GM19372 (cell line): ENCODE measurements at regions not wholly inside any gene's neighbourhood (a gene's known extent, or its start where the extent isn't known, plus 50 kb on each side); places are given as distances from the start of the nearest gene placed in this dataset.
"Not testable (repeated sequence)": the region's sequence is repeated elsewhere in the genome, so short reads cannot be mapped to it uniquely, and the experiment has no call there.

Experiments
- ATAC-seq: cut with Tn5 transposase; IDR thresholded peaks from one replicate; pipeline ENCODE4 v1.9.1; 2021; ENCODE audit warnings: mild to moderate bottlenecking, low read depth, moderate library complexity; ENCODE audit not compliant: unreplicated experiment

- no peak for ATAC-seq
Measured at GRCh38 chr3:191518861-191519260, 57.9 kb downstream of the PYDC2 start.

DNA sequence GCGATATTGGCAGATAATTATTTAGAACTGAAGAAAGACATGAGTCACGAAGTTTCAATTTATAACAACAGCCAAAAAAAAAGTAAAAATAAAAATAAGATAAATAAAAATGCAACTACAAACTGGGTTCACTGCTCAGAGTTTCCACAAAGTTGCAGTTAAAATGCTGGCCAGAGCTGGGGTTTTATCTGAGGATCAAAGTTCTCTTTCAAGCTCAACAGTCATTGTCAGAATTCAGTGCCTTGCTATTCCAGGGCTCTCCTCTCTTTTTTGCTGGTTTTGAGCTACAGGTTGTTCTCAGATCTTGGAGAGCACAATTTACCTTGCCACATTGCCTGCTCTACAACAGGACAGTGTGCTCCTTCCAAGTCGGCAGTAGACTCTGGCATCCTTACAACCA is 60.1 kb downstream of the PYDC2 start:
- no peak for ATAC-seq

GRCh38 chr3:191523148-191523547 is 62.2 kb downstream of the PYDC2 start:
- no peak for ATAC-seq

- ATAC-seq, result no peak
Measured at GRCh38 chr3:191528589-191528988, 67.6 kb downstream of the PYDC2 start.

- no peak for ATAC-seq
Measured at GRCh38 chr3:191529992-191530391, 69.0 kb downstream of the PYDC2 start.

- ATAC-seq, result no peak
Measured at GRCh38 chr3:191531434-191531972, 70.5 kb downstream of the PYDC2 start.

- no peak for ATAC-seq
Measured at GRCh38 chr3:191543018-191543417, 82.1 kb downstream of the PYDC2 start.

DNA sequence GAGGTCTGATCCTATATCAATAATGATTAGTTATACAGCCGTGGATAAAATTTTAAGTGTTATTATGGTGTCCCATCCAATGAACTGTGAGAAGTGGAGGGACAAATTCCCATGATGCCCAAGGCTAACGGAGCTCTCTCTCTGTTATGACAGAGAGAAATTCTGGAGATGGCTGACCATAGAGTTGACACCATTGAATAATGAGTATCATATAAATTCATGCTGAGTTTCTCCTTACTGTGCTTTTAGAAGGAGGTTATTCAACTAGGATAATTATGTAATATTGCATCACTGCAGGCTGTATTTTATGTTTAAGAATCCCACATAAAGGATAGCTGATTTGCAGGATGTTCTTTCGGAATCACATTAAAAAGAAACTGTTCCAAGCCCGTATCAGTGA is 82.9 kb downstream of the PYDC2 start:
- ATAC-seq, result no peak

DNA sequence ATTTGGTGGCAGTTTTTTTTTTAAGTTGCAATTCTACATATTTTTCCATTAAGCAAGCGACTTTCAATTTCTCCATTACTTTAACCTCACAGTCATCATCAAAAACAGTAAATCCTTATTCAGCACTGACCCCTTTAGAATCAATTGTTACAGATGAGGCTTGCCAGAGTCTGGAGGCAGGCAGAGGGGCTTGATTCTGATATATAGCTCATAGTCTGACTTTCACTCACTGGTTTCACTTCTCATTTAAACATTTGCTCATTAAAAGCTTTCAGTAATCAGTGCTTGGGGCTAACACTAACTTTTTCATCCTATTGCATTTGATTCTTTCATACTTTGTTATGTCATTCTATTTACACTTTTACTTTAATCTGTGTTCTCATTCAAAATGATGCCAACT is 88.4 kb downstream of the PYDC2 start:
- ATAC-seq, result no peak

- ATAC-seq, result no peak
Measured at GRCh38 chr3:191555037-191555436, 94.1 kb downstream of the PYDC2 start.

DNA sequence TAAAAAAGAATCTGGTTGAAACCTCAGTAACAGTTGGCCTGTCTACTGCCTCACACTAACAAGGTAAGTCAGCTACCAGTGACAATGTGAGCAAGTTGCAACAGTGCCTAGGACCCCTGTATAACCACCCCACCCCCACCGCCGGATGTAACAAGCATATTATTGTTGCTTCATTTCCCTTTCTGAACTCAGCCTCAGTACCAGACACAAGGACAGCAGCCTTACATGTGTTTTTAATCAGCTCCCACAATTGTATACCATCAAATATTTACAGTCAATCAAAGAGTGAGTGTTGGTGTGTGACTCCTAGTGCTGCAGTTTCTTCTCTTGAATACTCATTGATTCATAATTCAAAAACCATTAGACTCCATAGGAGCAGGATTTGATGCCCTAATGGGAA is 96.4 kb downstream of the PYDC2 start:
- no peak for ATAC-seq

- ATAC-seq, result no peak
Measured at GRCh38 chr3:191563722-191564121, 102.8 kb downstream of the PYDC2 start.

DNA sequence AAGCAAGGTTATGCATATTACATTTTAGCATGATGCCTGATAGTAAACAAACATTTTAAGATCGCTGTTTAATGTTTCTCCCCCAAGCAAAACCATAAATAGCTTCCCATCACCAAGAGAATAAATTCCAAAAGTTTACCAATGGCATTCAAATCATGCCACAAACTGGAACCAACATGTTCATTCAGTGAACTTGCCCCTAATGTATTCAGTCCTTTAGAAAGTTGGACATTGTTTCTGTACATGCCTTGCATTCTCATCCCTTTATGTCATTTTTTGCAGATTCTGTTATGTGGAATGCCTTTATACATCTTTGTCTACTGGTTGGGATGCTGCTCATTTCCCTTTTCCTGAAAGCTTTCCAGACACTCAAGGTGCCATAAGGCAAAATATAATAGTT is 105.5 kb downstream of the PYDC2 start:
- no peak for ATAC-seq

GRCh38 chr3:191568206-191568605 is 107.2 kb downstream of the PYDC2 start:
- ATAC-seq, result no peak

DNA sequence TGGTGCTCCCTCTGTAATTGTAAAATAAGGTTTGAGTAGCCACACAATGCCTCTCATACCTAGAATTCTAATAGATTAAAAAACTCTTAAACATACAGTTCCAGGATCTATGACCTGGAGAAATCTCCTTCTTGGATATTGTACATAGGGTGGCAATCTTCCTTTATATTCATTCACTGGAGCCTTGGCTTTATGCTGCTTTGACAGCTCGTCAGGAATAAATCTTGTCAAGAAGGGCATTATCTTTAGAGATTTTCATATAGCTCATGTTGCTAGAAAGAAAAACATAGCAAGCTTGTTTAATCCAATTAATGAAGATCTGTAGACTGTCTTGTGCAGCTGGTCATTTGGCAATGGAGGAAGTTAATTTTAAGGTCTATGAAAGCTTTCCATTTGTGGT is 131.1 kb downstream of the PYDC2 start:
- no peak for ATAC-seq

DNA sequence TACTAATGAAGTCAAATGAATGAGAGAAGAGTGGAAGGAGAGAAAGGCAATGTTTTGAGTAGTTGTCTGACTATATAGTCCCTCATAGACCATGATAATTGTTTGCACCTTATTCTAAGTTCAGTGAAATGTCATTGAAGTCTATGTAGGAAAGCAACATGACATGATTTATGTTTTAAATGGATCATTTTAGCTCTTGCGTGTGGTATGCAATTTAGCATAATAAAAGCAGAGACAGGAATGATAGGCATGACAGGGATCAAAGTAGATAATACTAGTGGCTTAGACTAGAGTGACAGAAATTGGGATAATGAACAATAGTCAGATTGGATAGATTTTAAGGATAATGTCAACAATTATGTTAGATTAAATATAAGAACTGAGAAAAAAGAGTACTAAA is 132.5 kb downstream of the PYDC2 start:
- no peak for ATAC-seq

- not testable (repeated sequence) for ATAC-seq
Measured at GRCh38 chr3:191615511-191615910, 154.5 kb downstream of the PYDC2 start.

DNA sequence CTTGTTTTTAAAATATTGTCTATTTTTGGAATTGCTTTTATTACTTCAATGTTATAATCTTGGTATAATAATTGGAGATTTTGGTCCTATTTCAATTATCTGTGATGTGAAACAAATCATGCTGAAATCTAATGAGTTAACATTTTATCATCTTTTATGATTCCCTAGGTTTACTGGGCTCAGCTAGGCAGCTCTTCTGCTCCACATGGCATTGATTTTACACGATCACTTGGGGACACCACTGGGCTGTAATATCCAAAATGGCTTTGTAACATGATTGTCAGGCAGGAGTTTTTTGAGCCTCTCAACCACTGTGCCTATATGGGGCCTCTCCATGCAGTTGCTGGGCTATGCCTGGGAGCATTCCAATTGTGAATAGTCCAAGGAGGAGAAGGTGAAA is 163.3 kb downstream of the PYDC2 start:
- no peak for ATAC-seq

DNA sequence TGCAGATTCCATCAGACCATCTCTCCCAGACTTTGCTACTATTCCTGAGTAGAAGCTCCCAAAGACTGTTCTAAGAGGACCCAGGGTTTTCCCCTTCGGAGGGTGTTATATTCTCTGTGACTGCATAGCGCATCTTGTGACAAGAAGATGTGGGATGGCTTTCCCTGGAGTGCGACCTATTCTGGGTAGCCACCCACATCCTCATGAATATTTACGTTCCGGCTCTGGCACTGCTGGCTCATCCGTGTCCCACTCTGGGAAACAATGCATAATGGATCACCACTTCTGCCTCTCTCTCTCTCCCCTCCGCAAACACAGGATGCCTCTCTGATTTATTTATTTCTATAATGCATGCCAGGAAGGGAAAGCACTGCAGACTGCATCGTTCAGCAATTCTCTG is 166.1 kb downstream of the PYDC2 start:
- no peak for ATAC-seq

GRCh38 chr3:191628571-191628970 is 167.6 kb downstream of the PYDC2 start:
- ATAC-seq, result no peak

- ATAC-seq, result no peak
Measured at GRCh38 chr3:191631496-191631895, 170.5 kb downstream of the PYDC2 start.

GRCh38 chr3:191634902-191635301 is 173.9 kb downstream of the PYDC2 start:
- ATAC-seq, result no peak

DNA sequence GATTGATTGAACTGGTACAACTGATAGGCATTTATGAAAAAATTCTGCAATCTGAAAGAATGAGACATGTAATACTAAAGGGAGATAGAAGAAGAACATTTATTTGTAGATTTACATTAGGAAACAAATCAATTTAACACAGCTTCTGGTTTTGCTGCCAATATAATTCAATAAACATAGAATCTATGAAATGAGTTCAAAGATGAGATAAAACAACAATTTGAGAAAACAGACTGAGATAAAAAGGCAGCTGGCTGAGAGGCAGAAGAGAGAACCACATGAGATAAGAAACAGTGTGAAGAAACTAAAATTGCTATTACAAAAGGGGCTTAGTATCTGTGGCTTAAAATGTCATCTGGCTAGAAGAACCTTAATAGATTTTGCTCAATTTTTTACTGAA is 176.6 kb downstream of the PYDC2 start:
- no peak for ATAC-seq
